Suprapubic skin (tissue), 4 donors: ENCODE measurements at regions not wholly inside any gene's neighbourhood (a gene's known extent, or its start where the extent isn't known, plus 50 kb on each side); places are given as distances from the start of the nearest gene placed in this dataset.

Source experiments
- DNase-seq, 2 donors: peaks; one replicate each; pipeline ENCODE4 v3.0.0-alpha.2; 2019; ENCODE audit warnings: low spot score in 2 of 2
- H3K27ac ChIP-seq: fragments of 200-600 bp; sonication (generic); one replicate; pipeline ENCODE4 v1.5.1; 2019
- H3K27me3 ChIP-seq: fragments of 200-600 bp; sonication (generic); one replicate; pipeline ENCODE4 v1.5.1; 2019
- H3K36me3 ChIP-seq: fragments of 200-600 bp; sonication (generic); one replicate; pipeline ENCODE4 v1.5.1; 2019
- H3K4me1 ChIP-seq: fragments of 200-600 bp; sonication (generic); one replicate; pipeline ENCODE4 v1.5.1; 2019
- H3K4me3 ChIP-seq: fragments of 200-600 bp; sonication (generic); one replicate; pipeline ENCODE4 v1.5.1; 2019; ENCODE audit warnings: mild to moderate bottlenecking
- H3K9me3 ChIP-seq: fragments of 200-600 bp; sonication (generic); one replicate; pipeline ENCODE4 v1.5.1; 2019
- EP300 ChIP-seq: sonication (generic); formaldehyde crosslinking; IDR thresholded peaks from one replicate; pipeline ENCODE4 v1.6.1; 2017; ENCODE audit warnings: antibody characterized with exemption
- POLR2A ChIP-seq, 2 donors: fragments of 450-650 bp; IDR thresholded peaks; one replicate each; pipeline ENCODE4 v1.6.1; 2017; ENCODE audit warnings: antibody characterized with exemption in 2 of 2, mild to moderate bottlenecking in 2 of 2, moderate library complexity in 2 of 2
- POLR2AphosphoS5 ChIP-seq, 3 donors: sonication (generic); formaldehyde crosslinking; IDR thresholded peaks; one replicate each; pipeline ENCODE4 v1.6.1; 2017; ENCODE audit warnings: antibody characterized with exemption in 3 of 3
- WGBS: methylation state at CpG from one replicate; pipeline ENCODE4 v1.1.5; 2018; 5-methylcytosine and 5-hydroxymethylcytosine counted together
- TF ChIP-seq, protein P1 (sequence below), 2 donors: fragments of 200-600 bp in 1 of 2; fragments of 450-650 bp in 1 of 2; sonication (generic) in 1 of 2; IDR thresholded peaks; one replicate each; pipeline ENCODE4 v1.5.1; 2016 to 2019; ENCODE audit warnings: antibody characterized with exemption in 2 of 2, mild to moderate bottlenecking in 1 of 2, moderate library complexity in 1 of 2

DNA sequence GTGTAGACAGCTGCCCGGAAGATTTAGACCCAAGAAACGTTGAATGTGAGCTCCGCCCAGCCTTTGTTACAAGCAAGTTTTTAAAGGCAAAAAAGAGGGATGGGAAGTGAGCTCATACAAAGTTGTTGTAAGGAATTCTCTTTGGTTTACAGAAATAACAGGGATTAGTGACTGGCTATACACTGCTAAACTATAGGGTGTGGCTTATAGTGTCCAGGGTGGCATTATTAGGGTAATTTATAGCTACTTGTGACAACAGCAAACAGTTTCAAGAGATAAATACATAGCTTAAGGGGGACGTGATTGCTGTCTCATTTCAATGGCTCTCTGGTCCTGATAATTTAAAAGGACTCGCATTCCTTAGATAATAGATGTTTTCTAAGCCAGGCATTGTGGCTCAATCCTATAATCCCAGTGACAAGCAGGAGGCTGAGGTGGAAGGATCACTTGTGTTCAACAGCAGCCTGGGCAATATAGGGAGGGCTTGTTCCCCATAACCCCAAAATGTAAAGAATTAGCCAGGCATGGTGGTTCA lies 66.5 kb upstream of the TGIF1 start:
- Histone ChIP-seq H3K36me3 (no peaks in the 10 kb centered on the region), H3K4me1 (no peaks in the 10 kb centered on the region), H3K27me3 (no peaks in the 10 kb centered on the region), H3K9me3 (no peaks in the 10 kb centered on the region), H3K4me3 (no peak overlapping the region), H3K27ac (no peak overlapping the region)
- WGBS, result 59% methylated on average over 5 of the region's 5 CpGs
- DNase-seq, result no peak
- TF ChIP-seq EP300 (no peak), POLR2AphosphoS5 (IDR thresholded peaks at IDR 0.05) (no peak), POLR2A (IDR thresholded peaks at IDR 0.05) (no peak)
- TF ChIP-seq, protein P1, sequence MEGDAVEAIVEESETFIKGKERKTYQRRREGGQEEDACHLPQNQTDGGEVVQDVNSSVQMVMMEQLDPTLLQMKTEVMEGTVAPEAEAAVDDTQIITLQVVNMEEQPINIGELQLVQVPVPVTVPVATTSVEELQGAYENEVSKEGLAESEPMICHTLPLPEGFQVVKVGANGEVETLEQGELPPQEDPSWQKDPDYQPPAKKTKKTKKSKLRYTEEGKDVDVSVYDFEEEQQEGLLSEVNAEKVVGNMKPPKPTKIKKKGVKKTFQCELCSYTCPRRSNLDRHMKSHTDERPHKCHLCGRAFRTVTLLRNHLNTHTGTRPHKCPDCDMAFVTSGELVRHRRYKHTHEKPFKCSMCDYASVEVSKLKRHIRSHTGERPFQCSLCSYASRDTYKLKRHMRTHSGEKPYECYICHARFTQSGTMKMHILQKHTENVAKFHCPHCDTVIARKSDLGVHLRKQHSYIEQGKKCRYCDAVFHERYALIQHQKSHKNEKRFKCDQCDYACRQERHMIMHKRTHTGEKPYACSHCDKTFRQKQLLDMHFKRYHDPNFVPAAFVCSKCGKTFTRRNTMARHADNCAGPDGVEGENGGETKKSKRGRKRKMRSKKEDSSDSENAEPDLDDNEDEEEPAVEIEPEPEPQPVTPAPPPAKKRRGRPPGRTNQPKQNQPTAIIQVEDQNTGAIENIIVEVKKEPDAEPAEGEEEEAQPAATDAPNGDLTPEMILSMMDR (IDR thresholded peaks at IDR 0.05), result no peak

DNA sequence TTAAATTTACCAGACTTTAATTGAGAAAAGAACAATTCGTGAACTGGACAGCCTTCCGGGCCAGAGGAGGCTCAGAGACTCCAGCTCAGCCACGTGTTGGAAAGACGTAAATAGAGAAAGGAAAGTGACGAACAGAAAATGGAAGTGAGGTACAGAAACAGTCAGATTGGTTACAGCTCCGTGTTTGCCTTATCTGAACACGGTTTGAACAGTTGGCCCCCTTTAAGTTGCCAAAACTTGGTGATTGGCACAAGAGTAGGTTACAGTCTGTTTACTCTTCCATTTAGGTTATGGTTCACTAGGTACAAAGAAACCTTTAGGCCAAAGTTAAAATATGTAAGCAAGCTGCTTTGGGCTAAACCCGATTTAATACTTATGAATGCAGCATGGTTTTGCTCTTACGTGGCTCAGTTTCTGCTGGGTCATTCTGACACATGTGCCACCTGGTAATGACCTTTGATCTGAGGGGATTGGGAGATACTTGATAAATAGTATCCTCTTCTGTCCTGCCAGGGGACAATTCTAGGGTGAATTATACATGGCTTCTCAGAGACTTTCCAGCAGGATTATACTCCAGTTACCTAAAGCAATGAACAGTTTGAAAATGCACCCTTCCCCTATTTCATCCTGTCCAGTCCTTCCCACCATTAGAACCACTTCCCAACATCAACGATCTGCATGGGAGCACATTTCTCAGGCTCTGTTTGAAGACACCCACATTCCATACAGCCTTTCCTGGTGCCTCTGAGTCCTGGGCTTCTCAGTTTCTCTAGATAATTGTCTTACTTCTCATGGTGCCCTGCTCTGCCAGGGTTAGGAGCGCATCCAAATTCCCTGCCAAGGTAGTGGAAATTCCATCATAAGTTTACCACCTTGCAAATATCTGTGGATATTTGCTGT lies 65.1 kb upstream of the TGIF1 start:
- no peak for DNase-seq
- no peak for TF ChIP-seq POLR2AphosphoS5 (IDR thresholded peaks at IDR 0.05)
- peaks cover 2% of the 10 kb centered on the region for H3K9me3 ChIP-seq
- no peaks in the 10 kb centered on the region for H3K36me3 ChIP-seq
- no peak overlapping the region for H3K4me3 ChIP-seq
- H3K4me1 ChIP-seq, result no peaks in the 10 kb centered on the region
- H3K27ac ChIP-seq, result no peak overlapping the region
- no peaks in the 10 kb centered on the region for H3K27me3 ChIP-seq
- 88% methylated on average over 11 of the region's 11 CpGs for WGBS

DNA sequence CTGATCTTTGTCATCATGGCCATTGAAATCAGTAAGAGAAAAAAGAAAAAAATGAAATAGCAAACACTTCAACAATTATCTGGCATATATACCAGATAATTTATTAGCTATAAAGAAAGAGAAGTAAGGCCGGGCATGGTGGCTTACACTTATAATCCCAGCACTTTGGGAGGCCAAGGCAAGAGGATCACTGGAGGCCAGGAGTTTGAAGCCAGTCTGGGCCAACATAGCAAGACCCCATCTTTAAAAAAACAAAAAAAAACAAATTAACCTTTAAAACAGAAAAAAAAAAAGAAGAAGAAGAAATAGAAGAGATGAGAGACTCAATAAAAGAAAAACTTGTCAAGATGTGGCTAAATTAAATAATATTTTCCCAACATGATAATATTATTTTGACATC lies 61.6 kb upstream of the TGIF1 start:
- Histone ChIP-seq H3K36me3 (no peaks in the 10 kb centered on the region), H3K9me3 (peaks cover 4% of the 10 kb centered on the region), H3K4me1 (no peaks in the 10 kb centered on the region), H3K27me3 (no peaks in the 10 kb centered on the region), H3K4me3 (no peak overlapping the region), H3K27ac (no peak overlapping the region)
- TF ChIP-seq POLR2A (IDR thresholded peaks at IDR 0.05) (no peak), POLR2AphosphoS5 (IDR thresholded peaks at IDR 0.05) (no peak), EP300 (no peak)
- TF ChIP-seq, protein P1 (IDR thresholded peaks at IDR 0.05), result no peak
- 82% methylated on average over 1 of the region's 1 CpG for WGBS
- no peak for DNase-seq

DNA sequence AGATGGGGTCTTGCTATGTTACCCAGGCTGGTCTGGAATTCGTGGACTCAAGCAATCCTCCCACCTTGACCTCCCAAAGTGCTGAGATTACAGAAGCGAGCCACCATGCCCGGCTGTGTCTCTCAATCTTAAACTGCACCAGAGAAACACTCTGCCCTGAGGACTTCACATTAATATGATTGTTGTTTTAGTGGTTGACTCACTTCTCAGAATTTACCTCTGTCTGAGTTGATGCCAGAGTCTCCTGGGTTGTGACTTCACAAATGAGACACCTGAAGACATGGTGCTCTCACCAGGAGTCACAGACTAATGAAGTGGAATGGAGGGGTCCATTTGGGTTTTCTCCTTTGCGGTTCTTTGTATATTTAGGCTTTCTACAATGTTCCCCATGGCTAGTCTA lies 61.0 kb upstream of the TGIF1 start:
- no peak for TF ChIP-seq POLR2A (IDR thresholded peaks at IDR 0.05)
- no peak for TF ChIP-seq POLR2AphosphoS5 (IDR thresholded peaks at IDR 0.05)
- no peak for TF ChIP-seq EP300
- TF ChIP-seq, protein P1 (IDR thresholded peaks at IDR 0.05), result no peak
- DNase-seq, result no peak

DNA sequence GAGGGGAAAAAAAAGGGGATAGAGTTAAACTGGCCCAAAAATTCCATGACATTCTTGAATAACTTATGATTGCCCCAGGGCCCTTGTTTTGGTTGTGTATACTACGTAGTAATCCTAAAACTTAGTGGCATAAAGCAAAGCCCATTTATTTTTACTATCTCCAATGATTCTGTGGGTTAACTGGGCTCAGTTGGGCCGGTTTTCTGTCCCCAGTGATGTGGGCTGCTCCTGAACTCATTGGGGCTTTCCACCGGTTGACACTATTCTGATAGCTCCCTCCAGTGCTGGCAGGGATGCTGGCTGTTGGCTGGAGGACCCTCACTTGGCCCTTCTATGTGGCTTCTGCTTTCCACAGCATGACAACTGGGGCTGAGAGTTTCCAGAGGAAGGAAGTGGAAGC lies 60.0 kb upstream of the TGIF1 start:
- DNase-seq, result no peak
- no peaks in the 10 kb centered on the region for H3K4me1 ChIP-seq
- no peak overlapping the region for H3K4me3 ChIP-seq
- H3K27me3 ChIP-seq, result no peaks in the 10 kb centered on the region
- peaks cover 4% of the 10 kb centered on the region for H3K9me3 ChIP-seq
- H3K27ac ChIP-seq, result no peak overlapping the region
- TF ChIP-seq POLR2AphosphoS5 (IDR thresholded peaks at IDR 0.05), result no peak
- TF ChIP-seq, protein P1 (IDR thresholded peaks at IDR 0.05), result no peak
- no peak for TF ChIP-seq EP300
- TF ChIP-seq POLR2A (IDR thresholded peaks at IDR 0.05), result no peak
- H3K36me3 ChIP-seq, result no peaks in the 10 kb centered on the region
- 91% methylated on average over 3 of the region's 3 CpGs for WGBS

More for the DNA sequence above, 61.0 kb upstream of the TGIF1 start:
- no peaks in the 10 kb centered on the region for H3K4me1 ChIP-seq
- H3K36me3 ChIP-seq, result no peaks in the 10 kb centered on the region
- no peaks in the 10 kb centered on the region for H3K27me3 ChIP-seq
- no peak overlapping the region for H3K27ac ChIP-seq
- H3K4me3 ChIP-seq, result no peak overlapping the region
- WGBS, result 53% methylated on average over 4 of the region's 4 CpGs
- H3K9me3 ChIP-seq, result peaks cover 4% of the 10 kb centered on the region
